ENCODE measurements at regions not wholly inside any gene's neighbourhood (a gene's known extent, or its start where the extent isn't known, plus 50 kb on each side); places are given as distances from the start of the nearest gene placed in this dataset.

DNA sequence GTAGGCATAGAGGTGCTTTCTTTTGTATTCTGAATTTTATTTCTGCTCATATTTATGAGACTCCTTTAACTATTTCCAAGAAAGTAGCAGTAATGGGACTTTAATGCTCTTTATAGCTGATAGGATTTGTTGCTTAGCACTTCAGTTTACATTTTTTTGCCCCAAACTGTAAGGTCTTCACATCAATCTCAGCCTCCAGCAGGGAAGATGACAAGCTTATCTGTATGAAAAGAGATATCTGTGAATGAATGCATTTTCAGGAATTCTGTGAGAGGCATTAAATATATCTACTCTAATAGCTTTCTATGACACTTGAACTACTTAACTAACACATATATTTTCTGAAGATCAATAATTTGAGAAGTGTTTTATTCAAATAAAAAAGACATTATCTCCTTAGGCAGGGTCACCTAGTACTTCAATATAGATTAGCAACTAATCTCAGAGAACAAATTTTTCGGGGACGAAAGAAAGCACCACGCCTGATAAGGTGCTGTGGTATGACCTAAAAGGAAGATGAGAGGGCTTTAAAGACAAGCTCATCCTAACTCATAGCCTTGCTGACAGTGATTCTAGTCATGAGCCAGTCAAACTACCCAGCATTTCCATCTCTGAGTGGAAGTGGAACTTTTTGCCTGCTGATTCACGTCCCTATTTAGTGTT, 766.1 kb upstream of the CNTNAP5 start:
- Histone ChIP-seq H3K4me3 (ENCODE audit: low read length in 2 of 2) (no peak overlapping the region), H2BK12ac (ENCODE audit: low read length) (no peak overlapping the region), H2BK15ac (ENCODE audit: low read length) (no peak overlapping the region), H4K8ac (ENCODE audit: low read depth, low read length) (no peak overlapping the region), H3K4me2 (ENCODE audit: insufficient read depth, low read length, poor library complexity, severe bottlenecking) (no peak overlapping the region), H2BK120ac (ENCODE audit: low read depth, low read length) (no peak overlapping the region), H2AK5ac (ENCODE audit: low read depth, low read length) (no peak overlapping the region), H4K91ac (ENCODE audit: low read depth, low read length, poor library complexity) (no peak overlapping the region), H3K14ac (ENCODE audit: low read length) (no peak overlapping the region), H3K79me1 (ENCODE audit: low read depth, low read length) (no peaks in the 10 kb centered on the region), H3K36me3 (replicated peaks in 1 of 2; ENCODE audit: control insufficient read depth in 2 of 2, insufficient read depth in 2 of 2, low read length in 2 of 2) (no peaks in the 10 kb centered on the region), H3K9ac (ENCODE audit: low read depth, low read length, poor library complexity) (no peak overlapping the region), H3K27ac (replicated peaks; ENCODE audit: low read length) (no peak overlapping the region), H3K23ac (ENCODE audit: low read depth, low read length, poor library complexity) (no peak overlapping the region), H2BK5ac (ENCODE audit: low read length) (no peak overlapping the region), H3K27me3 (ENCODE audit: control insufficient read depth in 3 of 3, insufficient read depth in 3 of 3, low read depth in 1 of 3, low read length in 3 of 3) (no peaks in the 10 kb centered on the region), H3K4me1 (ENCODE audit: control insufficient read depth in 2 of 2, insufficient read depth in 1 of 2, low read depth in 1 of 2, low read length in 2 of 2) (no peaks in the 10 kb centered on the region), H3K4ac (ENCODE audit: low read length) (no peak overlapping the region), H3K9me3 (replicated peaks in 1 of 2; ENCODE audit: control insufficient read depth in 2 of 2, insufficient read depth in 1 of 2, low read depth in 1 of 2, low read length in 2 of 2) (no peaks in the 10 kb centered on the region), H3K18ac (ENCODE audit: low read length) (no peak overlapping the region), H2AFZ (ENCODE audit: low read length) (no peak overlapping the region)
- no CpG with 5 or more reads among the region's 4 CpGs for WGBS, 2 donors (ENCODE audit: extremely low coverage in 2 of 2, insufficient read length in 2 of 2, insufficient replicate concordance in 1 of 2)
- no peak for DNase-seq (ENCODE audit: low spot score)

DNA sequence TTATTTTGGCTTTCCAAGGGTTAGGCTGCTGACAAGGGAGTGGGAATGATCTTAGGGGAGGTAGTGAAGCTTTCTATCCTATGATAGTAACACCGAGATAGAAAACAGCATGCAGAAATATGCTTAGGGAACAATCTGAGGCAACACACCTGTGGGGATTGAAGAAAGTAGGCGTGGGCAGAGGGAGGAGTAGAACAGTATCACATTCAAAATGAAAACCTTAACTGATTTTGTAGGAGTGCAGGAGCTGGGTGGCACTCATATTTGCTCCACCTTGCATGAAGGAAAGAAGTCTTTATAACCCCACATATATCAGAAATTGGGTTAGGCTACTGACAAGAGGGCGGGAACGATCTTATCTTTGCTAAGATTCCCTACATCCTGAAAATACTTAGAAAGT, 762.2 kb upstream of the CNTNAP5 start:
- Histone ChIP-seq H4K91ac (ENCODE audit: low read depth, low read length, poor library complexity) (no peak overlapping the region), H3K18ac (ENCODE audit: low read length) (no peak overlapping the region), H4K8ac (ENCODE audit: low read depth, low read length) (no peak overlapping the region), H2BK120ac (ENCODE audit: low read depth, low read length) (no peak overlapping the region), H3K36me3 (replicated peaks in 1 of 2; ENCODE audit: control insufficient read depth in 2 of 2, insufficient read depth in 2 of 2, low read length in 2 of 2) (no peaks in the 10 kb centered on the region), H2BK15ac (ENCODE audit: low read length) (no peak overlapping the region), H3K14ac (ENCODE audit: low read length) (no peak overlapping the region), H2AK5ac (ENCODE audit: low read depth, low read length) (no peak overlapping the region), H3K27me3 (ENCODE audit: control insufficient read depth in 3 of 3, insufficient read depth in 3 of 3, low read depth in 1 of 3, low read length in 3 of 3) (no peaks in the 10 kb centered on the region), H3K9ac (ENCODE audit: low read depth, low read length, poor library complexity) (no peak overlapping the region), H3K9me3 (replicated peaks in 1 of 2; ENCODE audit: control insufficient read depth in 2 of 2, insufficient read depth in 1 of 2, low read depth in 1 of 2, low read length in 2 of 2) (no peaks in the 10 kb centered on the region), H2BK5ac (ENCODE audit: low read length) (no peak overlapping the region), H3K79me1 (ENCODE audit: low read depth, low read length) (no peaks in the 10 kb centered on the region), H3K23ac (ENCODE audit: low read depth, low read length, poor library complexity) (no peak overlapping the region), H2BK12ac (ENCODE audit: low read length) (no peak overlapping the region), H2AFZ (ENCODE audit: low read length) (no peak overlapping the region), H3K27ac (replicated peaks; ENCODE audit: low read length) (no peak overlapping the region), H3K4me1 (ENCODE audit: control insufficient read depth in 2 of 2, insufficient read depth in 1 of 2, low read depth in 1 of 2, low read length in 2 of 2) (no peaks in the 10 kb centered on the region), H3K4me3 (ENCODE audit: low read length in 2 of 2) (no peak overlapping the region), H3K4me2 (ENCODE audit: insufficient read depth, low read length, poor library complexity, severe bottlenecking) (no peak overlapping the region), H3K4ac (ENCODE audit: low read length) (no peak overlapping the region)
- no CpG with 5 or more reads among the region's 4 CpGs for WGBS, 2 donors (ENCODE audit: extremely low coverage in 2 of 2, insufficient read length in 2 of 2, insufficient replicate concordance in 1 of 2)
- DNase-seq (ENCODE audit: low spot score) = no peak

DNA sequence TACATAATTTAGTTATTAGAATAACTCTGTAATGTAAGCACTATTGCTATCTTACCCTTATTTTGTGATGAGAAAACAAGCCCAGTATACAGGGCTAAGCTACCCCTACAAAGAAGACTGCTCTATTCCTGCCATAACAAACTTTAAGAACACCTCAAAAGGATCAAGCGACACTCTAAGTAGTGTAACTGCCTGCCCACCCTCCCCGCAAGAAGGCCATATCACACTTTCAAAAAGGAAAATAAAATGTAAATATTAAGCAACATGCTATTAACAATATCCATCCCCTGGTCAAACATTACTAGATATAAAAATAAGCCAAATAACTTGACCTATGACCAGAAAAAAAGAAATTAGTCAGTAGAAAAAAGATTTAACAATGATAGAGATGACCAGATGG, 741.7 kb upstream of the CNTNAP5 start:
- Histone ChIP-seq H3K4me2 (ENCODE audit: insufficient read depth, low read length, poor library complexity, severe bottlenecking) (no peak overlapping the region), H3K27ac (replicated peaks; ENCODE audit: low read length) (no peak overlapping the region), H3K23ac (ENCODE audit: low read depth, low read length, poor library complexity) (no peak overlapping the region), H3K9me3 (replicated peaks in 1 of 2; ENCODE audit: control insufficient read depth in 2 of 2, insufficient read depth in 1 of 2, low read depth in 1 of 2, low read length in 2 of 2) (no peaks in the 10 kb centered on the region), H4K91ac (ENCODE audit: low read depth, low read length, poor library complexity) (no peak overlapping the region), H3K36me3 (replicated peaks in 1 of 2; ENCODE audit: control insufficient read depth in 2 of 2, insufficient read depth in 2 of 2, low read length in 2 of 2) (no peaks in the 10 kb centered on the region), H4K8ac (ENCODE audit: low read depth, low read length) (no peak overlapping the region), H3K4me1 (ENCODE audit: control insufficient read depth in 2 of 2, insufficient read depth in 1 of 2, low read depth in 1 of 2, low read length in 2 of 2) (no peaks in the 10 kb centered on the region), H3K4me3 (ENCODE audit: low read length in 2 of 2) (no peak overlapping the region), H2BK12ac (ENCODE audit: low read length) (no peak overlapping the region), H3K79me1 (ENCODE audit: low read depth, low read length) (no peaks in the 10 kb centered on the region), H3K4ac (ENCODE audit: low read length) (no peak overlapping the region), H2BK15ac (ENCODE audit: low read length) (no peak overlapping the region), H2AFZ (ENCODE audit: low read length) (no peak overlapping the region), H3K18ac (ENCODE audit: low read length) (no peak overlapping the region), H2BK5ac (ENCODE audit: low read length) (no peak overlapping the region), H3K9ac (ENCODE audit: low read depth, low read length, poor library complexity) (no peak overlapping the region), H3K14ac (ENCODE audit: low read length) (no peak overlapping the region), H2BK120ac (ENCODE audit: low read depth, low read length) (no peak overlapping the region), H2AK5ac (ENCODE audit: low read depth, low read length) (no peak overlapping the region), H3K27me3 (ENCODE audit: control insufficient read depth in 3 of 3, insufficient read depth in 3 of 3, low read depth in 1 of 3, low read length in 3 of 3) (no peaks in the 10 kb centered on the region)
- WGBS, 2 donors (ENCODE audit: extremely low coverage in 2 of 2, insufficient read length in 2 of 2, insufficient replicate concordance in 1 of 2) = no CpG with 5 or more reads among the region's 2 CpGs
- no peak for DNase-seq (ENCODE audit: low spot score)

DNA sequence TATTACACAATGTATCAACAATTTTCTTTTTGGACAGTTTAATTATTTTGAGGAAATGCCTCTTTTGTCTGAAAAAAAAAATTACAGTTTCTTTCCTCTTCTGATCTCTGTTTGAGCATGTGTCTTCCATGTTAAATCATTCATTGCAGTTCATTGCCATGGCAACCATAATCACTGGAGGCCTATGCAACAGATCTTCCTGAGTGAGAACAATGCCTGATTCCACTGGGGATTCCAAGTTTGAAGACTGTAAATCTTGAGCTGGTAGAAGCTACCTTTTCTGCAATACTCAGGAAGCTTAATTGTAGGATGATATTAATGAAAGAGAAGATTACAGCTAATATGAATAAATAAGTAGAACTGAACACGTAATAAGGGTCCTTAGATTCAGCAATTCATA, 721.4 kb upstream of the CNTNAP5 start:
- Histone ChIP-seq H3K27ac (replicated peaks; ENCODE audit: low read length) (no peak overlapping the region), H3K18ac (ENCODE audit: low read length) (no peak overlapping the region), H2BK5ac (ENCODE audit: low read length) (no peak overlapping the region), H2BK120ac (ENCODE audit: low read depth, low read length) (no peak overlapping the region), H2BK12ac (ENCODE audit: low read length) (no peak overlapping the region), H3K4ac (ENCODE audit: low read length) (no peak overlapping the region), H2BK15ac (ENCODE audit: low read length) (no peak overlapping the region), H4K8ac (ENCODE audit: low read depth, low read length) (no peak overlapping the region), H3K27me3 (ENCODE audit: control insufficient read depth in 3 of 3, insufficient read depth in 3 of 3, low read depth in 1 of 3, low read length in 3 of 3) (no peaks in the 10 kb centered on the region), H3K9me3 (replicated peaks in 1 of 2; ENCODE audit: control insufficient read depth in 2 of 2, insufficient read depth in 1 of 2, low read depth in 1 of 2, low read length in 2 of 2) (peaks cover 2 to 3% of the 10 kb centered on the region in 2 donors), H3K4me1 (ENCODE audit: control insufficient read depth in 2 of 2, insufficient read depth in 1 of 2, low read depth in 1 of 2, low read length in 2 of 2) (peaks cover 0 to 5% of the 10 kb centered on the region in 2 donors), H3K79me1 (ENCODE audit: low read depth, low read length) (no peaks in the 10 kb centered on the region), H3K9ac (ENCODE audit: low read depth, low read length, poor library complexity) (no peak overlapping the region), H3K14ac (ENCODE audit: low read length) (no peak overlapping the region), H3K36me3 (replicated peaks in 1 of 2; ENCODE audit: control insufficient read depth in 2 of 2, insufficient read depth in 2 of 2, low read length in 2 of 2) (no peaks in the 10 kb centered on the region), H2AK5ac (ENCODE audit: low read depth, low read length) (no peak overlapping the region), H3K4me3 (ENCODE audit: low read length in 2 of 2) (no peak overlapping the region), H3K23ac (ENCODE audit: low read depth, low read length, poor library complexity) (no peak overlapping the region), H4K91ac (ENCODE audit: low read depth, low read length, poor library complexity) (no peak overlapping the region), H3K4me2 (ENCODE audit: insufficient read depth, low read length, poor library complexity, severe bottlenecking) (no peak overlapping the region), H2AFZ (ENCODE audit: low read length) (no peak overlapping the region)
- DNase-seq (ENCODE audit: low spot score) = no peak
- WGBS, 2 donors (ENCODE audit: extremely low coverage in 2 of 2, insufficient read length in 2 of 2, insufficient replicate concordance in 1 of 2) = no CpG with 5 or more reads among the region's 1 CpG

Measured in neuronal stem cell (in vitro differentiated cells).